ENCODE measurements at regions not wholly inside any gene's neighbourhood (a gene's known extent, or its start where the extent isn't known, plus 50 kb on each side); places are given as distances from the start of the nearest gene placed in this dataset.

DNA sequence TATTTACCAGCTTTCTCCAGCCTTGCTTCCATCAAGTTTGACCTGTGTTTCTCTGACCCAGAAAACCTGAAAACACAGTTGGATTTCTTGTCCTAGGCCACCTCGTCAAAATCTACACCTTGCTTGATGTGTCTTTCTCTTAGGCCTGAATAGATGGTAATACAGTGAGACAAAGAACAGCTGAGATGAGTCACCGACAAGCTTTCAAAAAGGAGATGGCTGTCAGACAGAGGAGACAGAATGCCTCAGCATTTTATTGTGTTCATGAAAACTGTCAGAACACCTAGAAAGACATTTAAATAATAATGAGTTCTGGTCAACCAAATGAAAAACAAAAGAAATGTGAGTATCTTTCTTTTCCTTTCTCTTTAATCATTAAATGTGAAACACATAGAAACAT, 119.7 kb upstream of the SORCS1 start:
- ATAC-seq (ENCODE audit: low read depth) (no peak), DNase-seq (no peak)
- H3K36me3 ChIP-seq (ENCODE audit: control insufficient read depth, insufficient read depth, low read length) = no peaks in the 10 kb centered on the region
- H3K27ac ChIP-seq (ENCODE audit: insufficient read depth, low read length) = no peak overlapping the region
- H3K4me2 ChIP-seq (ENCODE audit: low read depth, low read length) = no peak overlapping the region
- no peak overlapping the region for H2AFZ ChIP-seq (replicated peaks; ENCODE audit: low read length, poor library complexity)
- dilution Hi-C loops (cut with HindIII; ENCODE audit: low sequenced_read_pairs, unreplicated experiment) (no loop called here), intact Hi-C loops (cut with micrococcal nuclease) (no loop called here), in situ Hi-C loops (cut with MboI; ENCODE audit: low sequenced_read_pairs) (no loop called here)
- no peak overlapping the region for H2BK15ac ChIP-seq (ENCODE audit: low read depth, low read length)
- no peaks in the 10 kb centered on the region; the same call in 1 of the 2 replicates for H3K9me3 ChIP-seq (ENCODE audit: control insufficient read depth, insufficient read depth, low read length)
- H4K91ac ChIP-seq (ENCODE audit: insufficient read depth, low read depth, low read length) = no peak overlapping the region
- no peaks in the 10 kb centered on the region for H3K9me1 ChIP-seq (ENCODE audit: insufficient read depth, low read length)
- no peak overlapping the region for H3K56ac ChIP-seq (ENCODE audit: extremely low read depth, insufficient read depth, low read length)
- no peak overlapping the region for H2BK20ac ChIP-seq (ENCODE audit: low read depth, low read length)
- no peak overlapping the region for H2AK9ac ChIP-seq (replicated peaks; ENCODE audit: low read depth, low read length, poor library complexity)
- POLR2A ChIA-PET (ENCODE audit: unreplicated experiment) = no interaction called here
- no peak overlapping the region for H3K18ac ChIP-seq (ENCODE audit: low read depth, low read length)
- H4K8ac ChIP-seq (ENCODE audit: low read depth in 2 of 2, low read length in 2 of 2) = no peak overlapping the region
- H3K9ac ChIP-seq (ENCODE audit: low read depth, low read length) = no peak overlapping the region
- no peaks in the 10 kb centered on the region for H3K27me3 ChIP-seq (ENCODE audit: control insufficient read depth, insufficient read depth, low read length)
- no peaks in the 10 kb centered on the region for H4K20me1 ChIP-seq (ENCODE audit: insufficient read depth, low read length)
- H2BK5ac ChIP-seq (ENCODE audit: low read depth, low read length, poor library complexity, severe bottlenecking) = no peak overlapping the region
- WGBS, 2 experiments (ENCODE audit: extremely low coverage in 2 of 2, insufficient read length in 1 of 2) = no CpG with 5 or more reads among the region's 2 CpGs
- no peak overlapping the region for H2BK120ac ChIP-seq (ENCODE audit: low read depth, low read length)
- H3K79me1 ChIP-seq (ENCODE audit: low read depth in 1 of 2, low read length in 2 of 2) = no peaks in the 10 kb centered on the region
- no TSS peak for BruUV-seq (replicated peaks)
- H4K5ac ChIP-seq (ENCODE audit: low read depth, low read length) = no peak overlapping the region
- no peaks in the 10 kb centered on the region for H3K4me1 ChIP-seq (ENCODE audit: control insufficient read depth, insufficient read depth, low read length)
- H3K4me3 ChIP-seq (ENCODE audit: insufficient read depth, low read depth, low read length) = no peak overlapping the region
- H2AK5ac ChIP-seq (ENCODE audit: low read depth, low read length) = no peak overlapping the region
- TF ChIP-seq, protein P1, sequence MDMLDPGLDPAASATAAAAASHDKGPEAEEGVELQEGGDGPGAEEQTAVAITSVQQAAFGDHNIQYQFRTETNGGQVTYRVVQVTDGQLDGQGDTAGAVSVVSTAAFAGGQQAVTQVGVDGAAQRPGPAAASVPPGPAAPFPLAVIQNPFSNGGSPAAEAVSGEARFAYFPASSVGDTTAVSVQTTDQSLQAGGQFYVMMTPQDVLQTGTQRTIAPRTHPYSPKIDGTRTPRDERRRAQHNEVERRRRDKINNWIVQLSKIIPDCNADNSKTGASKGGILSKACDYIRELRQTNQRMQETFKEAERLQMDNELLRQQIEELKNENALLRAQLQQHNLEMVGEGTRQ (IDR thresholded peaks at IDR 0.05; ENCODE audit: low read depth, low read length) = no peak
- no peak for TF ChIP-seq CHD1 (IDR thresholded peaks at IDR 0.05; ENCODE audit: low read depth, low read length)
- H3K4ac ChIP-seq (ENCODE audit: low read depth, low read length) = no peak overlapping the region
- no peak overlapping the region for H3K23ac ChIP-seq (ENCODE audit: low read depth, low read length)
- CTCF ChIA-PET = no interaction called here
- no peak overlapping the region for H3K14ac ChIP-seq (replicated peaks; ENCODE audit: low read depth, low read length)

All from IMR-90 (cell line).